ENCODE measurements at regions not wholly inside any gene's neighbourhood (a gene's known extent, or its start where the extent isn't known, plus 50 kb on each side); places are given as distances from the start of the nearest gene placed in this dataset.

- TF ChIP-seq CTCF (IDR thresholded peaks at IDR 0.05; ENCODE audit: low read depth, low read length) = no peak
- no peak for DNase-seq (ENCODE audit: extremely low read depth, low read depth)
Measured at GRCh38 chr1:10854856-10855459, 58.5 kb upstream of the CASZ1 start.

- TF ChIP-seq CTCF (IDR thresholded peaks at IDR 0.05; ENCODE audit: low read depth, low read length) = no peak
- no peak for DNase-seq (ENCODE audit: extremely low read depth, low read depth)
Measured at GRCh38 chr1:10856176-10856683, 59.8 kb upstream of the CASZ1 start.

- TF ChIP-seq CTCF (IDR thresholded peaks at IDR 0.05; ENCODE audit: low read depth, low read length) = no peak
- DNase-seq (ENCODE audit: extremely low read depth, low read depth) = no peak
Measured at GRCh38 chr1:10856863-10857598, 60.6 kb upstream of the CASZ1 start.

GRCh38 chr1:10857687-10858086, 61.2 kb upstream of the CASZ1 start:
- DNase-seq (ENCODE audit: extremely low read depth, low read depth) = no peak
- TF ChIP-seq CTCF (IDR thresholded peaks at IDR 0.05; ENCODE audit: low read depth, low read length) = no peak

- no peak for DNase-seq (ENCODE audit: extremely low read depth, low read depth)
- TF ChIP-seq CTCF (IDR thresholded peaks at IDR 0.05; ENCODE audit: low read depth, low read length) = no peak
Measured at GRCh38 chr1:10860218-10860617, 63.8 kb upstream of the CASZ1 start.

GRCh38 chr1:10860682-10861081, 64.2 kb upstream of the CASZ1 start:
- no peak for TF ChIP-seq CTCF (IDR thresholded peaks at IDR 0.05; ENCODE audit: low read depth, low read length)
- no peak for DNase-seq (ENCODE audit: extremely low read depth, low read depth)

- DNase-seq (ENCODE audit: extremely low read depth, low read depth) = no peak
- no peak for TF ChIP-seq CTCF (IDR thresholded peaks at IDR 0.05; ENCODE audit: low read depth, low read length)
Measured at GRCh38 chr1:10861822-10862221, 65.4 kb upstream of the CASZ1 start.

Data from AG09319 (cell line).